ENCODE measurements at regions not wholly inside any gene's neighbourhood (a gene's known extent, or its start where the extent isn't known, plus 50 kb on each side); places are given as distances from the start of the nearest gene placed in this dataset.
A peak's percentile ranks its signal among the peaks of the same experiment; 100 is the strongest.

DNA sequence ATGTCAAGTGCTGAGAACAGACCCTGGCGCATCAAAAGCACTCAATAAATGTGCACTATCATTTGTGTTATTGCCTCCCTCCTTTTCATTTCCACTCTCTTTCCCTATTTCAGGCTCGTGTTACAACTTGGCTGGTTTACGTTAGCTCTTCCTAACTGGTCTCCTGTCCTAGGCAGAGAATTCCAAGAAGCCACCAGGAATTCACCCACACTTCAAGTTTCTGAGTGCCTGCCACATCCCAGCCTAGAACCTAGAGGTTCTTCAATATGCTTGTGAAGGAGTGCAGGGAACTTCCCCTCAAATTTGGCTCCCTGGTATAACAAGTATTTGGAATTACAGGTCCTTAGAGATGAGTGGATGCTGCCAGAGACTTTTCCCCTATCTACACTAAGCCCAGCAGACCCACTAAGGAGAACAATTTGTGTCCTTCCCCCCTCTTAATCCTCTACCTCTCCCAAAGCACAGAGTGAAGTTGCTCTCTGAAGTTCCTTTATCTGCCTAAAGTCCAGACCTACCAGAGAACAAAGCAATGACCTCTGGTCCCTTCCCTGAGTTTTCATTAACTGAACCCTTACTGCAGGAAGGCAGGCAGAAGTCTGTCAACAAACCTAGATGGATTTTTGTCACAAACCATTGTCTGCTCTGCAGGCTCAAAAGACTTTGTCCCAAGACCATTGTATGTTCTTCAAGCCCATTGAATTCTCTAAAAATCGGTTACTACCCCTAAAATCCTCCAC lies 201.6 kb upstream of the JARID2 start (continued):
- TF ChIP-seq SOX5 (CRISPR knock-in tag; IDR thresholded peaks at IDR 0.05; ENCODE audit: borderline replicate concordance) (peak; percentile 98), MED13 (CRISPR knock-in tag; IDR thresholded peaks at IDR 0.05) (no peak), PHB2 (IDR thresholded peaks at IDR 0.05; ENCODE audit: partially characterized antibody) (no peak), SMAD9 (CRISPR knock-in tag; IDR thresholded peaks at IDR 0.05) (no peak), EHMT2 (IDR thresholded peaks at IDR 0.05; ENCODE audit: borderline replicate concordance, low read depth, low read length) (no peak; the same call in 1 of the 2 replicates), ARID5B (CRISPR knock-in tag; IDR thresholded peaks at IDR 0.05) (peak; percentile 59), NONO (IDR thresholded peaks at IDR 0.05) (no peak), NONO (CRISPR knock-in tag; conservative IDR thresholded peaks at IDR 0.05) (no peak), CBX2 (IDR thresholded peaks at IDR 0.05; ENCODE audit: low read depth, low read length) (no peak), CBX2 (CRISPR knock-in tag; IDR thresholded peaks at IDR 0.05; ENCODE audit: low read depth) (no peak), FOXC1 (CRISPR knock-in tag; IDR thresholded peaks at IDR 0.05; ENCODE audit: borderline replicate concordance) (no peak), FOXP1 (IDR thresholded peaks at IDR 0.05) (no peak), FOXP1 (CRISPR knock-in tag; IDR thresholded peaks at IDR 0.05) (peak; percentile 21; the same call in 1 of the 2 replicates), MZF1 (CRISPR knock-in tag; IDR thresholded peaks at IDR 0.05; ENCODE audit: borderline replicate concordance) (no peak), ZNF605 (CRISPR knock-in tag; IDR thresholded peaks at IDR 0.05) (no peak), ZKSCAN1 (IDR thresholded peaks at IDR 0.05; ENCODE audit: low read length) (no peak), SP2 (CRISPR knock-in tag; IDR thresholded peaks at IDR 0.05) (no peak), TBL1XR1 (IDR thresholded peaks at IDR 0.05; ENCODE audit: borderline replicate concordance, low read length, partially characterized antibody) (no peak), KDM5B (CRISPR knock-in tag; IDR thresholded peaks at IDR 0.05; ENCODE audit: borderline replicate concordance) (no peak), XBP1 (CRISPR knock-in tag; IDR thresholded peaks at IDR 0.05) (no peak), SNAI1 (CRISPR knock-in tag; IDR thresholded peaks at IDR 0.05; ENCODE audit: borderline replicate concordance) (no peak), ZNF275 (CRISPR knock-in tag; IDR thresholded peaks at IDR 0.05; ENCODE audit: borderline replicate concordance) (no peak)
- TF ChIP-seq, protein P1, sequence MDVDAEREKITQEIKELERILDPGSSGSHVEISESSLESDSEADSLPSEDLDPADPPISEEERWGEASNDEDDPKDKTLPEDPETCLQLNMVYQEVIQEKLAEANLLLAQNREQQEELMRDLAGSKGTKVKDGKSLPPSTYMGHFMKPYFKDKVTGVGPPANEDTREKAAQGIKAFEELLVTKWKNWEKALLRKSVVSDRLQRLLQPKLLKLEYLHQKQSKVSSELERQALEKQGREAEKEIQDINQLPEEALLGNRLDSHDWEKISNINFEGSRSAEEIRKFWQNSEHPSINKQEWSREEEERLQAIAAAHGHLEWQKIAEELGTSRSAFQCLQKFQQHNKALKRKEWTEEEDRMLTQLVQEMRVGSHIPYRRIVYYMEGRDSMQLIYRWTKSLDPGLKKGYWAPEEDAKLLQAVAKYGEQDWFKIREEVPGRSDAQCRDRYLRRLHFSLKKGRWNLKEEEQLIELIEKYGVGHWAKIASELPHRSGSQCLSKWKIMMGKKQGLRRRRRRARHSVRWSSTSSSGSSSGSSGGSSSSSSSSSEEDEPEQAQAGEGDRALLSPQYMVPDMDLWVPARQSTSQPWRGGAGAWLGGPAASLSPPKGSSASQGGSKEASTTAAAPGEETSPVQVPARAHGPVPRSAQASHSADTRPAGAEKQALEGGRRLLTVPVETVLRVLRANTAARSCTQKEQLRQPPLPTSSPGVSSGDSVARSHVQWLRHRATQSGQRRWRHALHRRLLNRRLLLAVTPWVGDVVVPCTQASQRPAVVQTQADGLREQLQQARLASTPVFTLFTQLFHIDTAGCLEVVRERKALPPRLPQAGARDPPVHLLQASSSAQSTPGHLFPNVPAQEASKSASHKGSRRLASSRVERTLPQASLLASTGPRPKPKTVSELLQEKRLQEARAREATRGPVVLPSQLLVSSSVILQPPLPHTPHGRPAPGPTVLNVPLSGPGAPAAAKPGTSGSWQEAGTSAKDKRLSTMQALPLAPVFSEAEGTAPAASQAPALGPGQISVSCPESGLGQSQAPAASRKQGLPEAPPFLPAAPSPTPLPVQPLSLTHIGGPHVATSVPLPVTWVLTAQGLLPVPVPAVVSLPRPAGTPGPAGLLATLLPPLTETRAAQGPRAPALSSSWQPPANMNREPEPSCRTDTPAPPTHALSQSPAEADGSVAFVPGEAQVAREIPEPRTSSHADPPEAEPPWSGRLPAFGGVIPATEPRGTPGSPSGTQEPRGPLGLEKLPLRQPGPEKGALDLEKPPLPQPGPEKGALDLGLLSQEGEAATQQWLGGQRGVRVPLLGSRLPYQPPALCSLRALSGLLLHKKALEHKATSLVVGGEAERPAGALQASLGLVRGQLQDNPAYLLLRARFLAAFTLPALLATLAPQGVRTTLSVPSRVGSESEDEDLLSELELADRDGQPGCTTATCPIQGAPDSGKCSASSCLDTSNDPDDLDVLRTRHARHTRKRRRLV (CRISPR knock-in tag; IDR thresholded peaks at IDR 0.05): no peak

All from HepG2 (cell line).